ENCODE measurements at regions not wholly inside any gene's neighbourhood (a gene's known extent, or its start where the extent isn't known, plus 50 kb on each side); places are given as distances from the start of the nearest gene placed in this dataset.

DNA sequence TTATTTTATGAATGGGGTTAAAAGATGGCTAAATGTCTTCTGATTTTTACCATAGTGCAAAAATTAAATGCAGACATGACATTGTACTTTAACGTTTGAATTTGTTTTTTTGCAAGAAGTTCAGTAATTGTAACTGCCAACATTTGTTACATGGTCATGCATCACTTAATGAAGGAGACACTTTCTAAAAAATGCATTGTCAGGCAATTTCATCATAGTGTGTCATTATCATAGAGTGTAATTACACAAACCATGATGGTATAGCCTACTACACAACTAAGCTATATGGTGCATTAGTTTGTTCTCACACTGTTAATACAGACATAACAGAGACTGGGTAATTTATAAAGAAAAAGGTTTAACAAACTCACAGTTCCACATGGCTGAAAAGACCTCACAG lies 50.0 kb upstream of the NAA35 start:
- Histone ChIP-seq H3K9me3 (ENCODE audit: low read length) (no peaks in the 10 kb centered on the region), H3K27ac (ENCODE audit: extremely low read length, insufficient read depth, low read length) (no peak overlapping the region), H3K79me2 (ENCODE audit: insufficient read depth, low read length) (no peaks in the 10 kb centered on the region), H3K36me3 (replicated peaks in 1 of 2; ENCODE audit: control insufficient read depth in 1 of 2, insufficient read depth in 2 of 2, low read length in 2 of 2) (no peaks in the 10 kb centered on the region), H3K27me3 (ENCODE audit: control insufficient read depth in 1 of 2, insufficient read depth in 2 of 2, low read length in 2 of 2) (no peaks in the 10 kb centered on the region), H2AFZ (ENCODE audit: low read length) (no peak overlapping the region), H3K4me3 (replicated peaks in 1 of 3; ENCODE audit: insufficient read depth in 1 of 3, low read depth in 2 of 3, low read length in 3 of 3) (no peak overlapping the region), H3K4me2 (ENCODE audit: low read depth, low read length) (no peak overlapping the region), H3K4me1 (ENCODE audit: insufficient read depth, low read length) (no peaks in the 10 kb centered on the region), H4K20me1 (ENCODE audit: insufficient read depth, low read length) (no peaks in the 10 kb centered on the region), H3K9ac (ENCODE audit: insufficient read depth, low read depth, low read length) (no peak overlapping the region)
- FAIRE-seq = no peak
- BruUV-seq (replicated peaks) = no TSS peak
- in situ Hi-C loops (cut with HindIII; ENCODE audit: extremely low pct_ligation_motif_present, low pct_unique_long_range_greater_than_20kb) (no loop called here), intact Hi-C loops (cut with micrococcal nuclease; ENCODE audit: unreplicated experiment) (no loop called here)
- no peak for DNase-seq (ENCODE audit: low spot score)
- TF ChIP-seq MAFK (conservative IDR thresholded peaks at IDR 0.05 in 1 of 2, IDR thresholded peaks at IDR 0.05 in 1 of 2; ENCODE audit: low read length in 2 of 2) = peak; percentile 48 to 75; a peak in 3 of 4 replicates
- TF ChIP-seq THAP9 (CRISPR knock-in tag; IDR thresholded peaks at IDR 0.05; ENCODE audit: borderline replicate concordance) = no peak
- TF ChIP-seq MAFF (IDR thresholded peaks at IDR 0.05; ENCODE audit: low read depth, low read length) = peak; percentile 67
- TF ChIP-seq, protein P1, sequence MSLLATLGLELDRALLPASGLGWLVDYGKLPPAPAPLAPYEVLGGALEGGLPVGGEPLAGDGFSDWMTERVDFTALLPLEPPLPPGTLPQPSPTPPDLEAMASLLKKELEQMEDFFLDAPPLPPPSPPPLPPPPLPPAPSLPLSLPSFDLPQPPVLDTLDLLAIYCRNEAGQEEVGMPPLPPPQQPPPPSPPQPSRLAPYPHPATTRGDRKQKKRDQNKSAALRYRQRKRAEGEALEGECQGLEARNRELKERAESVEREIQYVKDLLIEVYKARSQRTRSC (CRISPR knock-in tag; IDR thresholded peaks at IDR 0.05; ENCODE audit: low read depth) = no peak
- ChIA-PET POLR2A (no interaction called here), CTCF (ENCODE audit: low intra/inter-chr PET ratio, low total read pairs) (no interaction called here)
- no peak for ATAC-seq
- WGBS (ENCODE audit: low lambda C conversion rate) = 58% methylated on average over 1 of the region's 1 CpG
